ENCODE measurements at regions not wholly inside any gene's neighbourhood (a gene's known extent, or its start where the extent isn't known, plus 50 kb on each side); places are given as distances from the start of the nearest gene placed in this dataset.
"Not testable (repeated sequence)": the region's sequence is repeated elsewhere in the genome, so short reads cannot be mapped to it uniquely, and the experiment has no call there.

- DNase-seq = no peak
These were observed 128.5 kb downstream of the ZNF281 start for GRCh38 chr1:200281201-200281835.

- no peak for DNase-seq
These were observed 129.9 kb downstream of the ZNF281 start for GRCh38 chr1:200279810-200280411.

- no peak for DNase-seq
These were observed 133.9 kb downstream of the ZNF281 start for GRCh38 chr1:200275816-200276453.

GRCh38 chr1:200275415-200275814, 134.4 kb downstream of the ZNF281 start:
- DNase-seq = no peak

GRCh38 chr1:200274116-200274515, 135.7 kb downstream of the ZNF281 start:
- no peak for DNase-seq

GRCh38 chr1:200272481-200273068, 137.3 kb downstream of the ZNF281 start:
- no peak for DNase-seq

GRCh38 chr1:200269256-200269655, 140.6 kb downstream of the ZNF281 start:
- no peak for DNase-seq

- DNase-seq = no peak
These were observed 141.9 kb downstream of the ZNF281 start for GRCh38 chr1:200267937-200268336.

- DNase-seq = no peak
These were observed 142.4 kb downstream of the ZNF281 start for GRCh38 chr1:200267458-200267857.

GRCh38 chr1:200266871-200267270, 143.0 kb downstream of the ZNF281 start:
- no peak for DNase-seq

GRCh38 chr1:200265881-200266280, 144.0 kb downstream of the ZNF281 start:
- no peak for DNase-seq

- DNase-seq = no peak
These were observed 144.7 kb downstream of the ZNF281 start for GRCh38 chr1:200265104-200265503.

- DNase-seq = no peak
These were observed 146.6 kb downstream of the ZNF281 start for GRCh38 chr1:200263203-200263602.

GRCh38 chr1:200262326-200262965, 147.4 kb downstream of the ZNF281 start:
- DNase-seq = no peak

GRCh38 chr1:200260597-200261335, 149.1 kb downstream of the ZNF281 start:
- DNase-seq = no peak

GRCh38 chr1:200258447-200259375, 151.1 kb downstream of the ZNF281 start:
- no peak for DNase-seq

GRCh38 chr1:200257235-200257634, 152.6 kb downstream of the ZNF281 start:
- no peak for DNase-seq

GRCh38 chr1:200254602-200255001, 155.2 kb downstream of the ZNF281 start:
- not testable (repeated sequence) for DNase-seq

- no peak for DNase-seq
These were observed 155.9 kb downstream of the ZNF281 start for GRCh38 chr1:200253774-200254495.

- DNase-seq = no peak
These were observed 157.3 kb downstream of the ZNF281 start for GRCh38 chr1:200252531-200252930.

- DNase-seq = no peak
These were observed 159.4 kb downstream of the ZNF281 start for GRCh38 chr1:200250469-200250868.
